ENCODE measurements at regions not wholly inside any gene's neighbourhood (a gene's known extent, or its start where the extent isn't known, plus 50 kb on each side); places are given as distances from the start of the nearest gene placed in this dataset.

DNA sequence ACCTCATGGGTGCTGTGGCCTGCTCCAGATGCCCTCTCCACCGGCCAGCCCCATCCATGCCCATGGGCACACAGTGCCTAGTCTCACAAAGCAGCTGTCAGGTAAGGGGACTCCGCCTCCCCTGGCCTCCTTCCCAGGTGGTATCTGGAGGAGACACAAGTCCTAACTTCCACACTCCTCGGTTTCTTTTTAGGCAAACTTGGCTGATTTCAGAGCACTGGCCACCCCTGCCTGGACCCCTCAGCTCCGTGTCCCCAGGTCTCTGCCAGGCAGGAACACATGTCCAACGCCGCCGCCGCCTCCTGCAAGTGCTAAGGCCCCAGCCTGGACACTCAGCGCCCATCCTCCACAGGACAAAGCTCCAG lies 324.1 kb upstream of the DIO3 start:
- Histone ChIP-seq H2AFZ (ENCODE audit: low read length) (no peak overlapping the region), H3K36me3 (replicated peaks in 1 of 2; ENCODE audit: control insufficient read depth in 1 of 2, insufficient read depth in 2 of 2, low read length in 2 of 2) (no peaks in the 10 kb centered on the region), H3K4me1 (ENCODE audit: insufficient read depth, low read length) (peaks cover 67% of the 10 kb centered on the region), H3K79me2 (ENCODE audit: insufficient read depth, low read length) (no peaks in the 10 kb centered on the region), H3K4me2 (ENCODE audit: low read depth, low read length) (no peak overlapping the region), H3K9ac (ENCODE audit: insufficient read depth, low read depth, low read length) (no peak overlapping the region), H3K9me3 (ENCODE audit: low read length) (no peaks in the 10 kb centered on the region), H4K20me1 (ENCODE audit: insufficient read depth, low read length) (no peaks in the 10 kb centered on the region), H3K4me3 (replicated peaks in 1 of 3; ENCODE audit: insufficient read depth in 1 of 3, low read depth in 2 of 3, low read length in 3 of 3) (no peak overlapping the region), H3K27ac (ENCODE audit: extremely low read length, insufficient read depth, low read length) (no peak overlapping the region), H3K27me3 (ENCODE audit: control insufficient read depth in 1 of 2, insufficient read depth in 2 of 2, low read length in 2 of 2) (peaks cover 0 to 10% of the 10 kb centered on the region in 2 experiments; a peak in 3 of 5 replicates)
- intact Hi-C loops (cut with micrococcal nuclease; ENCODE audit: unreplicated experiment) (loop anchor here (5.0 kb wide), 1 partner anchor 390 kb away; no protein-coding TSS in a partner anchor), in situ Hi-C loops (cut with HindIII; ENCODE audit: extremely low pct_ligation_motif_present, low pct_unique_long_range_greater_than_20kb) (loop anchor here (5.0 to 10.0 kb wide), 2 partner anchors 55 to 332 kb away; partner anchors contain the start of gene RTL1)
- 43% methylated on average over 7 of the region's 9 CpGs for WGBS (ENCODE audit: low lambda C conversion rate)
- ATAC-seq = no peak
- ChIA-PET CTCF (ENCODE audit: low intra/inter-chr PET ratio, low total read pairs) (no interaction called here), POLR2A (interaction anchor here (6.5 kb wide), 1 partner anchor 51 kb away, joined by 76 read pairs; no protein-coding TSS in a partner anchor)
- no TSS peak for BruUV-seq (replicated peaks)
- TF ChIP-seq, protein P1, sequence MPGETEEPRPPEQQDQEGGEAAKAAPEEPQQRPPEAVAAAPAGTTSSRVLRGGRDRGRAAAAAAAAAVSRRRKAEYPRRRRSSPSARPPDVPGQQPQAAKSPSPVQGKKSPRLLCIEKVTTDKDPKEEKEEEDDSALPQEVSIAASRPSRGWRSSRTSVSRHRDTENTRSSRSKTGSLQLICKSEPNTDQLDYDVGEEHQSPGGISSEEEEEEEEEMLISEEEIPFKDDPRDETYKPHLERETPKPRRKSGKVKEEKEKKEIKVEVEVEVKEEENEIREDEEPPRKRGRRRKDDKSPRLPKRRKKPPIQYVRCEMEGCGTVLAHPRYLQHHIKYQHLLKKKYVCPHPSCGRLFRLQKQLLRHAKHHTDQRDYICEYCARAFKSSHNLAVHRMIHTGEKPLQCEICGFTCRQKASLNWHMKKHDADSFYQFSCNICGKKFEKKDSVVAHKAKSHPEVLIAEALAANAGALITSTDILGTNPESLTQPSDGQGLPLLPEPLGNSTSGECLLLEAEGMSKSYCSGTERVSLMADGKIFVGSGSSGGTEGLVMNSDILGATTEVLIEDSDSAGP (CRISPR knock-in tag; IDR thresholded peaks at IDR 0.05; ENCODE audit: borderline replicate concordance) = 0 out of 2 replicates have a peak, but pooled peaks have one; percentile 20
- no peak for TF ChIP-seq ZNF274 (CRISPR knock-in tag; IDR thresholded peaks at IDR 0.05)
- no peak for DNase-seq (ENCODE audit: low spot score)
- FAIRE-seq = no peak

DNA sequence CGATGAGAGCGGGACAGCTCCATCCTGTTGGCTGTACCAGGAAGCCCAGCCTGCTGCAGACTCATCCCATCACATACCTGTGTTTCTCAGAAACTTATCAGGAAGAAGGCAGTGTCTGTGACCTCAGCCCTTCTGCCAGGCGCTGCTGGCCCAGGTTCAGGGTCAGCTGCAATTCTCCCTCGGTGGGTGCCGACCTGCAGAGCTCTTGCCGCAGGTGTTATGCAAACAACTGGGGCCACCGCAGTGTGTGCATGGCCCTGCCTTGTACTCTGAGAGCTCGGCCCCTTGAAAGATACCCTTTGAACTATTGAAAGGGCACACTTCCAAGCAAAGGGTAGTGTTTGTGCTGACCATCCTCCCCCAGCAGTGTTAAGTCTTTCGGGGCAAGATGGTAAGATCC lies 322.2 kb upstream of the DIO3 start:
- WGBS (ENCODE audit: low lambda C conversion rate) = 33% methylated on average over 3 of the region's 9 CpGs
- Histone ChIP-seq H4K20me1 (ENCODE audit: insufficient read depth, low read length) (no peaks in the 10 kb centered on the region), H3K36me3 (replicated peaks in 1 of 2; ENCODE audit: control insufficient read depth in 1 of 2, insufficient read depth in 2 of 2, low read length in 2 of 2) (no peaks in the 10 kb centered on the region), H3K4me2 (ENCODE audit: low read depth, low read length) (peak overlapping the region; percentile 27), H3K79me2 (ENCODE audit: insufficient read depth, low read length) (no peaks in the 10 kb centered on the region), H3K27me3 (ENCODE audit: control insufficient read depth in 1 of 2, insufficient read depth in 2 of 2, low read length in 2 of 2) (peaks cover 2 to 6% of the 10 kb centered on the region in 2 experiments; a peak in 4 of 5 replicates), H3K4me3 (replicated peaks in 1 of 3; ENCODE audit: insufficient read depth in 1 of 3, low read depth in 2 of 3, low read length in 3 of 3) (no peak overlapping the region), H2AFZ (ENCODE audit: low read length) (no peak overlapping the region), H3K4me1 (ENCODE audit: insufficient read depth, low read length) (peaks cover 60% of the 10 kb centered on the region), H3K9me3 (ENCODE audit: low read length) (no peaks in the 10 kb centered on the region), H3K27ac (ENCODE audit: extremely low read length, insufficient read depth, low read length) (no peak overlapping the region), H3K9ac (ENCODE audit: insufficient read depth, low read depth, low read length) (no peak overlapping the region)
- POLR2A ChIA-PET = interaction anchor here (1.5 to 6.5 kb wide), 2 partner anchors 49 to 96 kb away, joined by 7 to 76 read pairs; no protein-coding TSS in a partner anchor
- intact Hi-C loops (cut with micrococcal nuclease; ENCODE audit: unreplicated experiment) (loop anchor here (1.0 to 5.0 kb wide), 2 partner anchors 49 to 388 kb away; no protein-coding TSS in a partner anchor), in situ Hi-C loops (cut with HindIII; ENCODE audit: extremely low pct_ligation_motif_present, low pct_unique_long_range_greater_than_20kb) (loop anchor here (5.0 to 10.0 kb wide), 2 partner anchors 57 to 334 kb away; partner anchors contain the start of gene RTL1)
- CTCF ChIA-PET (ENCODE audit: low intra/inter-chr PET ratio, low total read pairs) = no interaction called here
- ATAC-seq = peak; percentile 59
- BruUV-seq (replicated peaks) = no TSS peak
- peak; percentile 54 for DNase-seq (ENCODE audit: low spot score)
- peak; percentile 81 for FAIRE-seq
- no peak for TF ChIP-seq ZNF761 (CRISPR knock-in tag; conservative IDR thresholded peaks at IDR 0.05)
- TF ChIP-seq, protein P2, sequence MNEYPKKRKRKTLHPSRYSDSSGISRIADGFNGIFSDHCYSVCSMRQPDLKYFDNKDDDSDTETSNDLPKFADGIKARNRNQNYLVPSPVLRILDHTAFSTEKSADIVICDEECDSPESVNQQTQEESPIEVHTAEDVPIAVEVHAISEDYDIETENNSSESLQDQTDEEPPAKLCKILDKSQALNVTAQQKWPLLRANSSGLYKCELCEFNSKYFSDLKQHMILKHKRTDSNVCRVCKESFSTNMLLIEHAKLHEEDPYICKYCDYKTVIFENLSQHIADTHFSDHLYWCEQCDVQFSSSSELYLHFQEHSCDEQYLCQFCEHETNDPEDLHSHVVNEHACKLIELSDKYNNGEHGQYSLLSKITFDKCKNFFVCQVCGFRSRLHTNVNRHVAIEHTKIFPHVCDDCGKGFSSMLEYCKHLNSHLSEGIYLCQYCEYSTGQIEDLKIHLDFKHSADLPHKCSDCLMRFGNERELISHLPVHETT (CRISPR knock-in tag; conservative IDR thresholded peaks at IDR 0.05) = no peak
- peak; percentile 48; the same call in 1 of the 2 replicates for TF ChIP-seq NFKB2 (CRISPR knock-in tag; IDR thresholded peaks at IDR 0.05; ENCODE audit: borderline replicate concordance)
- TF ChIP-seq BORCS8-MEF2B (CRISPR knock-in tag; IDR thresholded peaks at IDR 0.05) = 0 out of 2 replicates have a peak, but pooled peaks have one; percentile 30
- no peak; the same call in 1 of the 2 replicates for TF ChIP-seq EED (CRISPR knock-in tag; IDR thresholded peaks at IDR 0.05)
- no peak for TF ChIP-seq SIN3A (IDR thresholded peaks at IDR 0.05; ENCODE audit: borderline replicate concordance, low read depth, low read length)
- TF ChIP-seq PHF21A (CRISPR knock-in tag; IDR thresholded peaks at IDR 0.05) = peak; percentile 49; the same call in 1 of the 2 replicates
- TF ChIP-seq ZEB1 (IDR thresholded peaks at IDR 0.05; ENCODE audit: insufficient replicate concordance, low read depth) = peak; percentile 82
- TF ChIP-seq, protein P3, sequence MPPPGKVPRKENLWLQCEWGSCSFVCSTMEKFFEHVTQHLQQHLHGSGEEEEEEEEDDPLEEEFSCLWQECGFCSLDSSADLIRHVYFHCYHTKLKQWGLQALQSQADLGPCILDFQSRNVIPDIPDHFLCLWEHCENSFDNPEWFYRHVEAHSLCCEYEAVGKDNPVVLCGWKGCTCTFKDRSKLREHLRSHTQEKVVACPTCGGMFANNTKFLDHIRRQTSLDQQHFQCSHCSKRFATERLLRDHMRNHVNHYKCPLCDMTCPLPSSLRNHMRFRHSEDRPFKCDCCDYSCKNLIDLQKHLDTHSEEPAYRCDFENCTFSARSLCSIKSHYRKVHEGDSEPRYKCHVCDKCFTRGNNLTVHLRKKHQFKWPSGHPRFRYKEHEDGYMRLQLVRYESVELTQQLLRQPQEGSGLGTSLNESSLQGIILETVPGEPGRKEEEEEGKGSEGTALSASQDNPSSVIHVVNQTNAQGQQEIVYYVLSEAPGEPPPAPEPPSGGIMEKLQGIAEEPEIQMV (CRISPR knock-in tag; IDR thresholded peaks at IDR 0.05; ENCODE audit: low read depth) = peak; percentile 69
- no peak for TF ChIP-seq ZNF83 (CRISPR knock-in tag; IDR thresholded peaks at IDR 0.05; ENCODE audit: borderline replicate concordance)
